ENCODE measurements at regions not wholly inside any gene's neighbourhood (a gene's known extent, or its start where the extent isn't known, plus 50 kb on each side); places are given as distances from the start of the nearest gene placed in this dataset.

DNA sequence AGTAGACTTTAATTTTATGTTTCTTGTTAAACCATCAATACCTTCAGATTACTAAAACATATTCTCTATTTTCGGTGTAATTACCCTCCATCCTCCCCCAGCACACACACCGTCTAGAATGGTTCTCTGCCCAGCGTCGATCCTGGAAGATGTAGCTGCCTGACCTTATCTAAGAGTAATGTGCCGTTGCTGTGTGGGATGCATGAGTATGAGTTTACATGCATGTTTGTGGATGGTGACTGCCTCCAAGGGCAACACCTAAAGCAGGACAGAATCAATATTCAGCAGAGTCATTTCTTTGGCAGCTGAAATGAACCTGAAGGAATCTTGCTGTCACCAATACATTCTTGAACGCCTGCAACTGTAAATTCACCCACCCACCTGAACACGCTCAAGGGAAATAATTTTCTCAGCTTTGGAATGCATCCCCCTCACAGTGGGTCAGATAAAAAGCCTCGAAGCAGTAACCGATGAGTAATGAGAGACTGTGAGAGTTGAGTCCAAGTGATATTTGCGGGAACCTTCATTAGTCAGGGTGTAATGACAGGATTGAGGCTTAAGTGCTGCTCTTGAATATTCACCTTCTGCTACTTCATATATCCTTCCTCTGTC, 155.8 kb upstream of the RND3 start:
- TF ChIP-seq CTCF (IDR thresholded peaks at IDR 0.05) (no peak), POLR2A (IDR thresholded peaks at IDR 0.05) (no peak)

Data from testis (tissue), 2 donors.